ENCODE measurements at regions not wholly inside any gene's neighbourhood (a gene's known extent, or its start where the extent isn't known, plus 50 kb on each side); places are given as distances from the start of the nearest gene placed in this dataset.
"Not testable (repeated sequence)": the region's sequence is repeated elsewhere in the genome, so short reads cannot be mapped to it uniquely, and the experiment has no call there.

GRCh38 chr7:9029681-9030530 lies 596.5 kb downstream of the NXPH1 start:
- DNase-seq = no peak
- H3K27ac Mint-ChIP-seq = no peak overlapping the region

GRCh38 chr7:9030976-9031375 lies 597.6 kb downstream of the NXPH1 start:
- Mint-ChIP-seq H3K4me1 (no peaks in the 10 kb centered on the region), H3K4me3 (no peak overlapping the region), H3K9me3 (no peaks in the 10 kb centered on the region), H3K27me3 (ENCODE audit: low read depth, poor library complexity) (no peaks in the 10 kb centered on the region), H3K27ac (no peak overlapping the region), H3K36me3 (ENCODE audit: low read depth) (no peaks in the 10 kb centered on the region)
- TF ChIP-seq CTCF (IDR thresholded peaks at IDR 0.05) = no peak
- no peak for DNase-seq

More at GRCh38 chr7:9029681-9030530, 596.5 kb downstream of the NXPH1 start:
- Mint-ChIP-seq H3K4me3 (no peak overlapping the region), H3K9me3 (no peaks in the 10 kb centered on the region), H3K27me3 (ENCODE audit: low read depth, poor library complexity) (no peaks in the 10 kb centered on the region), H3K4me1 (no peaks in the 10 kb centered on the region), H3K36me3 (ENCODE audit: low read depth) (no peaks in the 10 kb centered on the region)
- no peak for TF ChIP-seq CTCF (IDR thresholded peaks at IDR 0.05)

- no peaks in the 10 kb centered on the region for H3K4me1 Mint-ChIP-seq
- no peak for TF ChIP-seq CTCF (IDR thresholded peaks at IDR 0.05)
- no peak overlapping the region for H3K27ac Mint-ChIP-seq
Observed at GRCh38 chr7:9031386-9031785, 598.0 kb downstream of the NXPH1 start.

GRCh38 chr7:9036080-9036479 lies 602.7 kb downstream of the NXPH1 start:
- Mint-ChIP-seq H3K36me3 (ENCODE audit: low read depth) (no peaks in the 10 kb centered on the region), H3K9me3 (no peaks in the 10 kb centered on the region), H3K4me3 (no peak overlapping the region), H3K27ac (no peak overlapping the region), H3K4me1 (no peaks in the 10 kb centered on the region), H3K27me3 (ENCODE audit: low read depth, poor library complexity) (no peaks in the 10 kb centered on the region)
- no peak for DNase-seq
- TF ChIP-seq CTCF (IDR thresholded peaks at IDR 0.05) = no peak

More at GRCh38 chr7:9031386-9031785, 598.0 kb downstream of the NXPH1 start:
- Mint-ChIP-seq H3K36me3 (ENCODE audit: low read depth) (no peaks in the 10 kb centered on the region), H3K9me3 (no peaks in the 10 kb centered on the region), H3K4me3 (no peak overlapping the region), H3K27me3 (ENCODE audit: low read depth, poor library complexity) (no peaks in the 10 kb centered on the region)
- no peak for DNase-seq

GRCh38 chr7:9071160-9071762 lies 637.9 kb downstream of the NXPH1 start:
- H3K4me3 Mint-ChIP-seq = no peak overlapping the region
- no peak for DNase-seq
- H3K27ac Mint-ChIP-seq = no peak overlapping the region
- TF ChIP-seq CTCF (IDR thresholded peaks at IDR 0.05) = no peak
- no peaks in the 10 kb centered on the region for H3K4me1 Mint-ChIP-seq
- H3K27me3 Mint-ChIP-seq (ENCODE audit: low read depth, poor library complexity) = no peaks in the 10 kb centered on the region
- no peaks in the 10 kb centered on the region for H3K9me3 Mint-ChIP-seq
- H3K36me3 Mint-ChIP-seq (ENCODE audit: low read depth) = no peaks in the 10 kb centered on the region

- H3K36me3 Mint-ChIP-seq (ENCODE audit: low read depth); H3K9me3 Mint-ChIP-seq; H3K27me3 Mint-ChIP-seq (ENCODE audit: low read depth, poor library complexity); H3K27ac Mint-ChIP-seq; DNase-seq; H3K4me3 Mint-ChIP-seq; H3K4me1 Mint-ChIP-seq: not testable (repeated sequence)
Observed at GRCh38 chr7:9075774-9076173, 642.4 kb downstream of the NXPH1 start.
